ENCODE measurements at regions not wholly inside any gene's neighbourhood (a gene's known extent, or its start where the extent isn't known, plus 50 kb on each side); places are given as distances from the start of the nearest gene placed in this dataset.
"Not testable (repeated sequence)": the region's sequence is repeated elsewhere in the genome, so short reads cannot be mapped to it uniquely, and the experiment has no call there.

GRCh38 chr10:71094712-71095390, 117.5 kb upstream of the UNC5B start:
- no peaks in the 10 kb centered on the region for H4K20me1 ChIP-seq (ENCODE audit: insufficient read depth)
- no peaks in the 10 kb centered on the region for H3K27me3 ChIP-seq (ENCODE audit: insufficient read depth, low read depth)
- H3K79me2 ChIP-seq (ENCODE audit: insufficient read depth, low read depth), result no peaks in the 10 kb centered on the region
- no peak overlapping the region for H3K9ac ChIP-seq
- no peaks in the 10 kb centered on the region for H3K36me3 ChIP-seq (ENCODE audit: insufficient read depth)
- no peaks in the 10 kb centered on the region for H3K4me1 ChIP-seq (ENCODE audit: low read depth, poor library complexity, severe bottlenecking)
- H3K4me3 ChIP-seq (IDR thresholded peaks at IDR 0.05; ENCODE audit: insufficient read depth, low read depth, low read length), result no peak overlapping the region
- H2AFZ ChIP-seq (ENCODE audit: low read depth), result no peak overlapping the region
- TF ChIP-seq, protein P1, sequence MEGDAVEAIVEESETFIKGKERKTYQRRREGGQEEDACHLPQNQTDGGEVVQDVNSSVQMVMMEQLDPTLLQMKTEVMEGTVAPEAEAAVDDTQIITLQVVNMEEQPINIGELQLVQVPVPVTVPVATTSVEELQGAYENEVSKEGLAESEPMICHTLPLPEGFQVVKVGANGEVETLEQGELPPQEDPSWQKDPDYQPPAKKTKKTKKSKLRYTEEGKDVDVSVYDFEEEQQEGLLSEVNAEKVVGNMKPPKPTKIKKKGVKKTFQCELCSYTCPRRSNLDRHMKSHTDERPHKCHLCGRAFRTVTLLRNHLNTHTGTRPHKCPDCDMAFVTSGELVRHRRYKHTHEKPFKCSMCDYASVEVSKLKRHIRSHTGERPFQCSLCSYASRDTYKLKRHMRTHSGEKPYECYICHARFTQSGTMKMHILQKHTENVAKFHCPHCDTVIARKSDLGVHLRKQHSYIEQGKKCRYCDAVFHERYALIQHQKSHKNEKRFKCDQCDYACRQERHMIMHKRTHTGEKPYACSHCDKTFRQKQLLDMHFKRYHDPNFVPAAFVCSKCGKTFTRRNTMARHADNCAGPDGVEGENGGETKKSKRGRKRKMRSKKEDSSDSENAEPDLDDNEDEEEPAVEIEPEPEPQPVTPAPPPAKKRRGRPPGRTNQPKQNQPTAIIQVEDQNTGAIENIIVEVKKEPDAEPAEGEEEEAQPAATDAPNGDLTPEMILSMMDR (conservative IDR thresholded peaks at IDR 0.05; ENCODE audit: low read depth, low read length), result no peak
- H3K27ac ChIP-seq, result no peak overlapping the region
- H3K4me2 ChIP-seq, result no peak overlapping the region

DNA sequence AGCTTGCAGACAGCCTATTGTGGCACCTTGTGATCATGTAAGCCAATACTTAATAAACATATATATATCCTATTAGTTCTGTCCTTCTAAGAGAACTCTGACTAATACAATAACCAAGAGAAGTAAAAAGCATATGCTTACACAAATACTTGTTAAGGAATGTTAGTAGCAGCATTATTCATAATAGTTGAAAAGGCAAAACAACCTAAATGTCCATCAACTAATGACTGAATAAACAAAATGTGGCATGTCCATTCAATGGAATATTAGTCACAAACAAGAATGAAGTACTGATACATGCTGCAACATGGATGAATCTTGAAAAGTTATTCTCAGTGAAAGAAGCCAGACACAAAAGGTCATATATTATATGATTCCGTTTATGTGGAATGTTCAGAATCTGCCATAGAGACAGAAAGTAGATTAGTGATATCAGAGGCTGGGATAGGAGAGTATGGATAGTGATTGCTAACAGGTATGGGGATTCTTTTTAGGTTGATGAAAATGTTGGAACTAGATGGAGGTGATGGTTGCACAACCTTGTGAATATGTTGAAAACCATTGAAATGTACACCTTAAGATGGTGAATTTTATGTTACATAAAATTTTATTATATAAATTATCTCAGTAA, 112.5 kb upstream of the UNC5B start:
- Histone ChIP-seq H3K36me3 (ENCODE audit: insufficient read depth) (no peaks in the 10 kb centered on the region), H3K9ac (no peak overlapping the region), H4K20me1 (ENCODE audit: insufficient read depth) (no peaks in the 10 kb centered on the region), H3K4me2 (no peak overlapping the region), H3K27me3 (ENCODE audit: insufficient read depth, low read depth) (no peaks in the 10 kb centered on the region), H3K4me1 (ENCODE audit: low read depth, poor library complexity, severe bottlenecking) (no peaks in the 10 kb centered on the region), H3K27ac (no peak overlapping the region), H3K4me3 (IDR thresholded peaks at IDR 0.05; ENCODE audit: insufficient read depth, low read depth, low read length) (no peak overlapping the region), H2AFZ (ENCODE audit: low read depth) (no peak overlapping the region), H3K79me2 (ENCODE audit: insufficient read depth, low read depth) (no peaks in the 10 kb centered on the region)
- TF ChIP-seq, protein P1 (conservative IDR thresholded peaks at IDR 0.05; ENCODE audit: low read depth, low read length), result no peak

- Histone ChIP-seq H3K4me2 (no peak overlapping the region), H3K4me3 (IDR thresholded peaks at IDR 0.05; ENCODE audit: insufficient read depth, low read depth, low read length) (no peak overlapping the region), H3K79me2 (ENCODE audit: insufficient read depth, low read depth) (no peaks in the 10 kb centered on the region), H2AFZ (ENCODE audit: low read depth) (no peak overlapping the region), H3K27me3 (ENCODE audit: insufficient read depth, low read depth) (no peaks in the 10 kb centered on the region), H4K20me1 (ENCODE audit: insufficient read depth) (no peaks in the 10 kb centered on the region), H3K36me3 (ENCODE audit: insufficient read depth) (no peaks in the 10 kb centered on the region), H3K9ac (no peak overlapping the region), H3K4me1 (ENCODE audit: low read depth, poor library complexity, severe bottlenecking) (no peaks in the 10 kb centered on the region), H3K27ac (no peak overlapping the region)
- TF ChIP-seq, protein P1 (conservative IDR thresholded peaks at IDR 0.05; ENCODE audit: low read depth, low read length), result no peak
These were observed 108.4 kb upstream of the UNC5B start for GRCh38 chr10:71103961-71104360.

GRCh38 chr10:71106151-71106550, 106.2 kb upstream of the UNC5B start:
- not testable (repeated sequence) for H3K4me1 ChIP-seq (ENCODE audit: low read depth, poor library complexity, severe bottlenecking); H3K4me2 ChIP-seq; H3K9ac ChIP-seq; H3K79me2 ChIP-seq (ENCODE audit: insufficient read depth, low read depth); H3K36me3 ChIP-seq (ENCODE audit: insufficient read depth); H3K27me3 ChIP-seq (ENCODE audit: insufficient read depth, low read depth); H3K4me3 ChIP-seq (IDR thresholded peaks at IDR 0.05; ENCODE audit: insufficient read depth, low read depth, low read length); H2AFZ ChIP-seq (ENCODE audit: low read depth); H4K20me1 ChIP-seq (ENCODE audit: insufficient read depth); H3K27ac ChIP-seq

DNA sequence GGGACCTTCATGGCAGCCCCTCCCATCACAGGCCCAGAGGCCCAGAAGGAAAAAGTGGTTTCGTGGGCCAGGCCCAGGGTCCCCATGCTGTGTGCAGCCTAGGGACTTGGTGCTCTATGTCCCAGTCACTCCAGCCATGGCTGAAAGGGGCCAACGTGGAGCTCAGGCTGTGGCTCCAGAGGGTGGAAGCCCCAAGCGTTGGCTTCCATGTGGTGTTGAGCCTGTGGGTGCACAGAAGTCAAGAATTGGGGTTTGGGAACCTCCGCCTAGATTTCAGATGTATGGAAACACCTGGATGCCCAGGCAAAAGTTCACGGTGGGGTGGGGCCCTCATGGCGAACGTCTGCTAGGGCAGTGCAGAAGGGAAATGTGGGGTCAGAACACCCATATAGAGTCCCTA, 105.3 kb upstream of the UNC5B start:
- not testable (repeated sequence) for H2AFZ ChIP-seq (ENCODE audit: low read depth)

DNA sequence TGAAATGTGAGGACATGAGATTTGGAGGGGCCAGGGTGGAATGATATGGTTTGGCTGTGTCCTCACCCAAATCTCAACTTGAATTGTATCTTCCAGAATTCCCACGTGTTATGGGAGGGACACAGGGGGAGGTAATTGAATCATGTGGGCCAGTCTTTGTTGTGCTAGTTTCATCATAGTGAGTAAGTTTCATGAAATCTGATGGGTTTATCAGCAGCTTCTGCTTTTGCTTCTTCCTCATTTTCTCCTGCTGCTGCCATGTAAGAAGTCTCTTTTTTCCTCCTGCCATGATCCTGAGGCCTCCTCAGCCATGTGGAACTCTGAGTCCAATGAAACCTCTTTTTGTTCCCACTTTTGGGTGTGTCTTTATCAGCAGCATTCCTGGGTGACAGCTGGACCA, 104.3 kb upstream of the UNC5B start:
- not testable (repeated sequence) for H3K4me3 ChIP-seq (IDR thresholded peaks at IDR 0.05; ENCODE audit: insufficient read depth, low read depth, low read length); H3K9ac ChIP-seq; H3K79me2 ChIP-seq (ENCODE audit: insufficient read depth, low read depth); H3K27ac ChIP-seq; H3K27me3 ChIP-seq (ENCODE audit: insufficient read depth, low read depth); H2AFZ ChIP-seq (ENCODE audit: low read depth); H4K20me1 ChIP-seq (ENCODE audit: insufficient read depth); H3K4me1 ChIP-seq (ENCODE audit: low read depth, poor library complexity, severe bottlenecking); H3K4me2 ChIP-seq; H3K36me3 ChIP-seq (ENCODE audit: insufficient read depth)

More for the DNA sequence above, 105.3 kb upstream of the UNC5B start:
- not testable (repeated sequence) for H3K27ac ChIP-seq; H3K27me3 ChIP-seq (ENCODE audit: insufficient read depth, low read depth); H3K79me2 ChIP-seq (ENCODE audit: insufficient read depth, low read depth); H3K9ac ChIP-seq; H3K4me2 ChIP-seq; H3K4me3 ChIP-seq (IDR thresholded peaks at IDR 0.05; ENCODE audit: insufficient read depth, low read depth, low read length); H3K36me3 ChIP-seq (ENCODE audit: insufficient read depth); H3K4me1 ChIP-seq (ENCODE audit: low read depth, poor library complexity, severe bottlenecking); H4K20me1 ChIP-seq (ENCODE audit: insufficient read depth)

Data from KMS-11 (cell line).